ENCODE measurements at regions not wholly inside any gene's neighbourhood (a gene's known extent, or its start where the extent isn't known, plus 50 kb on each side); places are given as distances from the start of the nearest gene placed in this dataset.
A peak's percentile ranks its signal among the peaks of the same experiment; 100 is the strongest.
"Not testable (repeated sequence)": the region's sequence is repeated elsewhere in the genome, so short reads cannot be mapped to it uniquely, and the experiment has no call there.

- not testable (repeated sequence) for DNase-seq (ENCODE audit: low read depth)
Measured at GRCh38 chr1:221997012-221997411, 255.1 kb upstream of the DUSP10 start.

GRCh38 chr1:221994939-221995338 lies 253.1 kb upstream of the DUSP10 start:
- DNase-seq (ENCODE audit: low read depth): no peak

GRCh38 chr1:221994274-221994698 lies 252.4 kb upstream of the DUSP10 start:
- DNase-seq (ENCODE audit: low read depth): no peak

GRCh38 chr1:221993444-221993948 lies 251.6 kb upstream of the DUSP10 start:
- no peak for DNase-seq (ENCODE audit: low read depth)

GRCh38 chr1:221992427-221992826 lies 250.5 kb upstream of the DUSP10 start:
- no peak for DNase-seq (ENCODE audit: low read depth)

GRCh38 chr1:221991221-221991620 lies 249.3 kb upstream of the DUSP10 start:
- no peak for DNase-seq (ENCODE audit: low read depth)

- no peak for DNase-seq (ENCODE audit: low read depth)
Measured at GRCh38 chr1:221989741-221990140, 247.9 kb upstream of the DUSP10 start.

- no peak for DNase-seq (ENCODE audit: low read depth)
Measured at GRCh38 chr1:221988829-221989228, 246.9 kb upstream of the DUSP10 start.

- peak; percentile 83 for DNase-seq (ENCODE audit: low read depth)
Measured at GRCh38 chr1:221987860-221988520, 246.1 kb upstream of the DUSP10 start.

- DNase-seq (ENCODE audit: low read depth): no peak
Measured at GRCh38 chr1:221983444-221983843, 241.6 kb upstream of the DUSP10 start.

- DNase-seq (ENCODE audit: low read depth): no peak
Measured at GRCh38 chr1:221981461-221981860, 239.6 kb upstream of the DUSP10 start.

- DNase-seq (ENCODE audit: low read depth): no peak
Measured at GRCh38 chr1:221979444-221980032, 237.6 kb upstream of the DUSP10 start.

- DNase-seq (ENCODE audit: low read depth): not testable (repeated sequence)
Measured at GRCh38 chr1:221978631-221979334, 236.9 kb upstream of the DUSP10 start.

GRCh38 chr1:221973787-221974186 lies 231.9 kb upstream of the DUSP10 start:
- DNase-seq (ENCODE audit: low read depth): not testable (repeated sequence)

- DNase-seq (ENCODE audit: low read depth): no peak
Measured at GRCh38 chr1:221972276-221973235, 230.7 kb upstream of the DUSP10 start.

GRCh38 chr1:221971035-221971434 lies 229.1 kb upstream of the DUSP10 start:
- not testable (repeated sequence) for DNase-seq (ENCODE audit: low read depth)

GRCh38 chr1:221969298-221969858 lies 227.5 kb upstream of the DUSP10 start:
- DNase-seq (ENCODE audit: low read depth): not testable (repeated sequence)

- DNase-seq (ENCODE audit: low read depth): not testable (repeated sequence)
Measured at GRCh38 chr1:221967538-221967937, 225.6 kb upstream of the DUSP10 start.

- DNase-seq (ENCODE audit: low read depth): not testable (repeated sequence)
Measured at GRCh38 chr1:221966888-221967287, 225.0 kb upstream of the DUSP10 start.

GRCh38 chr1:221965891-221966290 lies 224.0 kb upstream of the DUSP10 start:
- not testable (repeated sequence) for DNase-seq (ENCODE audit: low read depth)

- DNase-seq (ENCODE audit: low read depth): no peak
Measured at GRCh38 chr1:221965252-221965651, 223.4 kb upstream of the DUSP10 start.

All from HS-27A (cell line).